NCI-H1417 treated with DMSO at 0.1 percent for 48 hours (cell line): ENCODE measurements at regions not wholly inside any gene's neighbourhood (a gene's known extent, or its start where the extent isn't known, plus 50 kb on each side); places are given as distances from the start of the nearest gene placed in this dataset.
A peak's percentile ranks its signal among the peaks of the same experiment; 100 is the strongest.
"Not testable (repeated sequence)": the region's sequence is repeated elsewhere in the genome, so short reads cannot be mapped to it uniquely, and the experiment has no call there.

Experiments used
- DNase-seq: peaks from one replicate; lab custom pipeline; 2025; lab: John Stamatoyannopoulos, UW

DNA sequence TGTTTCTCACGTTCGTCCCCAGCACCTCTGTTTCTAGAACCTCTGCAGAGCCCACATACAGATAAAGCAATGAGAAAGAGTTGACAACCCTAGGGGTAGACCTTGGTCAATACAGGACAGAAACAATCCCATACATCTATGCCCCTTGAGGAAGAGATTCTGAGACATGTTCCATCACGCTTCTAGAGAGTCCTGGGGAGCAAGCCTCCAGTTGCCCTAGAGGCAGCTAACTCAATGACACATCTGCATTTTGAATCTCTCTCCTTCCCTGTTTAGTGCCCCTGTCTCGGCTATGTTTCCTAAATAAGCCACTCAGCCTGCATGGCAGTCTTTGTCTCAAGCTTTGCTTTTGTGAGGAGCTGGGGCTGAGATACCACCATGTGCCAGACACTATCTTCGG lies 435.3 kb downstream of the CD83 start:
- no peak for DNase-seq

DNA sequence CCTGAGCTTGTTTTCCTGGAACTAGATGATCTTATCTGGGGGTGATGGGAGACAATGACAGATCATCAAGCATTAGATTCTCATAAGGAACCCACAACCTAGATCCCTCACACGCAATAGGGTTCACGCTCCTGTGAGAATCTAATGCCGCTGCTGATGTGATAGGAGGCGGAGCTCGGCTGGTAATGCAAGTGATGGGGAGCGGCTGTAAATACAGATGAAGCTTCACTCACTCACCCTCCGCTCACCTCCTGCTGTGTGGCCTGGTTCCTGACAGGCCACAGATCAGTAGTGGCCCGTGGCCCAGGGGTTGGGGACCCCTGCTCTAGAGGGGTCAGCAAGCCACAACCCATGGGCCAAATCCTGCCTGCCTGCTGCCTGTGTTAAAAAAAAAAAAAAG lies 435.9 kb downstream of the CD83 start:
- no peak for DNase-seq

DNA sequence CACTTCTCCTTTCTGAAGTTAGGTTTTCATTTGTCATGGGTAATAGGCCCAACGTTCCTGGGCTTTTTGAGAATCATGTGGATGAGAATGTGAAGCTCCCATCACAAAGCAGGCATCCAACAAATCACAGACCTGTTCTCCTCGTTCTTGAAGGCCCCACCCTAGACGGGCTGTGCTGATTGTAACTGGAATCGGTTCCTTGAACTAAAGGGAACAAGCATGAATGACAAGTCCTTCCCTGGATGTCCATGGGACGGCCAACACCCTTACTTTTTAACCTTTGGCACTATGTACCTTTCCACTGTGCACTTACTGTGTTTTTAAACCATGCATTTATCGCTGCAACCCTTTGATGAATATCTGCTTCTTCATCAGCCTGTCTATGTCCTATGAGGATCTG lies 438.2 kb downstream of the CD83 start:
- no peak for DNase-seq

DNA sequence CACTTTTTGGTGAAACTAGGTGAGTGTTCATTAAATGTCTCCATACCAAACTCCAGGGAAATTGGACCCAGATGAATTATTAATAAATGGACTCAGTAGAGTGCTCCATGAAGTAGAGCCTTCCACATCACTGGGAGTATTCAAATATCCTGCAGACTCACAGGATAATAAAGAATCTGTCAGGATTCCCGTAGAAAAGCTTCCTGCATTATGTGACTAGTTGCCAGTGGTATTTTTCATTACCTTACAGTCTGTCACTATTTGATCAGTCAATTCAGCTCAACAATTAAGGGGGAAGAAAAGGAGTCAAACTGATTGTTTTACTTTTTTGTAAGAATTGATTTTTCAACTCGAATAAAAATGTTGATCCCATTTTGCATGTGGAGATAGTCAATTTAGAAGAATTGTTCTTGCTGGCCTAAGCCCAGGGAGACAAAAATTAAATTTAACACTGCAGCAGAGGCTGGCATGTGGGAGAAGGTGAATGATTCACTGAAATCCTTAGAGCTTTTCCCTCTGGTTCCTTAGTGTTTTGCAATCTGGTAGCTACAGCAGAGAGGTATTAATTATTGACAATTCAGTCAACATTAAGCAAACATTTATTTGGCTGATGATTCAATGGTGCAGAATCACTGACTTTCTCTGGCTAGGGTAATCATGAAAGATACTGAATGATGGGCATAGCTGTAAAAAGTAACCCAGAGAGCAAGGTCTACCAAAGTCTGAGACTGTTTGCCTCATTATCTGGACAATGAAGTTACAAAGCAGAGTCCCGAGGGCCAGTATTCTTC lies 442.4 kb downstream of the CD83 start:
- DNase-seq: no peak

- not testable (repeated sequence) for DNase-seq
Measured at GRCh38 chr6:14561563-14561962, 444.0 kb downstream of the CD83 start.

DNA sequence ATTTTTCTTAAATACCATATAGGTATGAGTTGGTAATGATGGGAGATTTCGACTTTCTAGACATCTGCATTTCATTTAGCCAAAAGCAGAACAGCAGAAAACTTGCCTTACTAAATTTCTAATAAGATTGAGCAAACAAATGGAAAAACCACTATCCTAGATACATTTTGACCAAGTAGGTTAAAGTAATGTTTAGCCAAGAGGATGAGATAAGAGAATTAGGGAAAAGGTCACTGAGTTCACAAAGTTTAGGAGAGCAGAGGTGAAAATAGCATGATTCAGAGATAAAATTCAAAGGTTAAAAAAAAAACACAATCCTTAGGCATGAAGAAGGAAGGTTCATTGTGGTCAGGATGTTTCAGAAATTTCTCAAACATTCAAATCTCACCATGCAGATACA lies 450.3 kb downstream of the CD83 start:
- no peak for DNase-seq

GRCh38 chr6:14569394-14569793 lies 451.8 kb downstream of the CD83 start:
- no peak for DNase-seq

DNA sequence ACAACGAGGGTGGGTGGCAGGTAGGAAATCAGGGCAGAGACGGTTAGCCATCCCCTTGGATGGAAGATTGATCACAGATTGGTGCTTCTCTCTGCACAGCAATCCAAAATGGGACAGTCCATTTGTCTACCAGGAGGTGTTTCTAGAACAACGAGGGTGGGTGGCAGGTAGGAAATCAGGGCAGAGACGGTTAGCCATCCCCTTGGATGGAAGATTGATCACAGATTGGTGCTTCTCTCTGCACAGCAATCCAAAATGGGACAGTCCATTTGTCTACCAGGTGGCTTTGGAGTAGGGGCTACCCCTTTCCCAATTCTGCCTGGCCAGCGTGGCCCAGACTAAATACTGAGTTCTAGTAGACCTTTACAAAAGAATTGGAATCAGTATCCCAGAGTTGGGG lies 452.3 kb downstream of the CD83 start:
- DNase-seq: not testable (repeated sequence)

DNA sequence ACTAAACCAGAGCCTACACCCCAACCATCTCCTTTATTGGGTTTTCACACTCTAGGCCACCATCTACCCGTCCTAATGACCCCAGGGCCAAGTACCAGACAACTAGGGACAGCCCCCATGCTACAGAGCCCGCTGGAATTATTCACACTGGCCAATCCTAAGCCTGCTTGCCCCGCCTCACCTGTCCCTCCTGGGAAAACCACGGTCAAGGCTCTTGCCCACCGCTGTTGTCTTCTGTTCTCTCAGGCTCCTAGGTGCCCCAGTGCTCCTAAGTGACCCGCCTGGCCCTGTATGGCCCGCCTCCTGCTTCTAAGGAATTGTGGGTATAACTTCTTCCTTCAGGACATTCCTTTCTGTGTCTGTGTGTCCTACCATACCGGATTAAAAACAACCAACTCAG lies 453.4 kb downstream of the CD83 start:
- no peak for DNase-seq

DNA sequence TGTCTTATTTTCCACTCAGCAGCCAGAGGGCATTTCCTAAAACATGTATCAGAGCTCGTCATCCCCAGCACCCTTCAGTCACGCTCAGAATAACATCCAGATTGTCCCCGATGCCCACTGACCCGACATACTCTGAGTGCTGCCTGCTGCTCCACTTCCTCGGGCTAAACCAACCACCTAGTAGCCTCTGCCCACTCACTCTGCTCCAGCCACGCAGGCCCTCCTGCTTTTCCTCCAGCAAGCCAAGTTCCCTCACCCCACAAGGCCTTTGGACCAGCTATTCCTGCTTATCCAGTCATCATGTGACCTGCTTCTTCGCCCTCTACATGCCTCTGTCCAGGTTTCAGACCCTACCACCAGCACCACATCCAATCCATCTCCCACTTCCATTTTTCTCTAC lies 454.2 kb downstream of the CD83 start:
- DNase-seq: no peak

- peak; percentile 24 for DNase-seq
Measured at GRCh38 chr6:14573267-14573666, 455.7 kb downstream of the CD83 start.

DNA sequence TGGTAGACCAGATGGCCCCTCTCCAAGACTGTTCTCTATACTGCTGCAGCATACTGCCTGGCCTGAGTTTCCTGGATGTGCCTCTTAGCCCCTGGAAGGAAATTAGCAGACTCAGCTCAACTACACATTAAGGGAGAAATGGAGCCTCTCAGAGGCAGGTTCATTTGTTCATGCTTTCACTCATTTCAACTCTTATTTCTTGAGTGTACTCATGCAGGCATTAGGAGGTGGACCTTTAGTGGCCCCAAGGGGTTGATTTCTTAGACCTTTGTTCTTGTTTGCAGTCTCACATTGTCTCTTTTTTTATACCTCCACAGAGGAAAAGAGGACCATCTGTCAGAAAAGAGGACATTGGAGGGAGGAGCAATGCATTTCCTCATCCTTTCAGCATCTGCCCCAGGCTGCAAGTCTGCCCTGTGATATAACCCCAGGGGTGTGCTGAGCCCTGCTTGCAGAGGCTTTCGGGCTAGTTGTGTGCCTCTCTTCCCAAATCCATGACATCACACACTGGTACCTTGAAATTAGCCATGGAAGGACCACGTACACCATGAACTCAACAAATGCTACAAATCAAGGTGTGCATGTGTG lies 456.2 kb downstream of the CD83 start:
- no peak for DNase-seq

GRCh38 chr6:14575961-14576360 lies 458.4 kb downstream of the CD83 start:
- DNase-seq: no peak

DNA sequence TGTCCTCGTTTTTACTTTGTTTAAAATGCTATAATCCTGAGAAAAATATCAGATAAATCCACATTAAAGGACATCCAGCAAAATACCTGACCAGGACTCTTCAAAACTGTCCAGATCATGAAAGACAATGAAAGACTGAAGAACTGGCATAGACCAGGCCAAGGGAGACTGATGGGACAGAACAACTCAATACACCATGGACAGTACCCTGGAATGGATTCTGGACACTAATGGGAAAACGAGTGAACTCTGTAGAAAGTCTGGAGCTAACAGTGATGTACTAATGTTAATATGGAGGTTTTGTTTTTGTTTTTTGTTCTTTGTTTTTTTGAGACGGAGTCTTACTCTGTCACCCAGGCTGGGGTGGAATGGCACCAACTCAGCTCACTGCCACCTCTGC lies 461.4 kb downstream of the CD83 start:
- no peak for DNase-seq

GRCh38 chr6:14582749-14583148 lies 465.2 kb downstream of the CD83 start:
- no peak for DNase-seq

DNA sequence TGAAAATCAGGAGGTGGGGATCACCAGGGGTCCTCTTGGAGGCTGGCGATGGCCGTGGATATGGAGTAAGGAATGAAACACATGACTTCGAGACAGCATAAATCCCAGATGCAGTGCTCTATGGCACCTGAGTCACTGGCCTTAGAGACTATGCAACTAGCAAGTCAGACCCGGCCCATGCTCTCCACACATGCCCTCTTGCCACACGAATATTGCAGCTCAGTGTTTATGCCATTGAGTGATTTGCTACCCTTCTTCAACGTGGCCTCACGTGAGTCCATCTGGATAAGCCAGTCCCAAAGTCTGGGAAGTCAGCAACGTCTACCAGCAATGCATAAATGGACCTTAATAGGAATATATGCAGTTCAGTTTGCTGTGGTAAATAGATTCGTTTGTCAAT lies 466.3 kb downstream of the CD83 start:
- DNase-seq: no peak

- no peak for DNase-seq
Measured at GRCh38 chr6:14584450-14584849, 466.9 kb downstream of the CD83 start.

DNA sequence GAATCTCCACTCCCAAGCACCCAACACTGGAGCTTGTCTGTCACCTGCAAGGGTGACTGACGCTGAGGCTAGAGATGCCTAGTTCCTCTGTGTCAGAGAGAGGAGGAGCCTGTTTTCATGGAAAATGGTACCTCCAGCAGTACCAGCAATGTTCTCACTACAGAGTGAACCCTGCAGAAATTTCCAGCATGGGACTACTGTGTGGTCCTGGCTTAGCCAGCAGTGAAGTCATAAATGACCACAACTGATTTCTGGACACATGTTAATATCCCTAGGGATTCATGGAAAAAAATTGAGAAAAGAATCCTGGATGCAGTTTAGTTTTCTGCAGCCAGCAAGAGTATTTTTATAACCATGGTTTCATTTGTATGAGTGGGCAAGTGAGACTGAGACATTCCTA lies 468.1 kb downstream of the CD83 start:
- DNase-seq: no peak

GRCh38 chr6:14589175-14589574 lies 471.6 kb downstream of the CD83 start:
- no peak for DNase-seq

GRCh38 chr6:14590586-14590985 lies 473.0 kb downstream of the CD83 start:
- no peak for DNase-seq

DNA sequence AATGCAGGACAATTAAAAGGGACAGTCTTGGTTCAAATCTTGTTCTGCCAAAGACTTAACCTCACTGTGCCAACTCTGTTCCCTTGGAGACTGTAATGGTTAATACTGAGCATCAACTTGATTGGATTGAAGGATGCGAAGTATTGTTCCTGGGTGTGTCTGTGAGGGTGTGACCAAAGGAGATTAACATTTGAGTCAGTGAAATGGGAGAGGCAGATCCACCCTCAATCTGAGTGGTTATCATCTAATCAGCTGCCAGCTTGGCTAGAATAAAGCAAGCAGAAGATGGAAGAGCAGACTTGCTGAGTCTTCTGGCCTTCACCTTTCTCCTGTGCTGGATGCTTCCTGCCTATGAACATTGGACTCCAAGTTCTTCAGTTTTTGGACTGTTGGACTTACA lies 474.4 kb downstream of the CD83 start:
- no peak for DNase-seq

DNA sequence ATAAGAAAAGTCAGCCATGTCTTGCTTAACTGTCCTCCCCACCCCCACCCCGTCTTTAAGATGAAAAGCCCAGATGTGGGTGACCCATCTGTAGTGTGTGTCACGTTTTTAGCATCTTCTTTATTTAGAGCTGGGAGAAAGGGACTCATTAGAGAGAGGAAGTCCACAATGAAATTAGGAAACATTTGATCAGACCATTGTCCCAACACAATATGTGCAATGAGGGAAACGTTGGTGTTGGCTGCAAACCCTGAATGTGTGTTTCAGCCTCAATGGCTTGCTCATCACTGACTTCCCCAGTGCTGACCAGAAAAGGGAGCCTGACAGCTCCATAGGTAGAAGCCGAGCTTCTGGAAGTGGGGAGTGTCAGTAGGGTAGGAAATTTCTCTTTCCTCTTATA lies 475.7 kb downstream of the CD83 start:
- no peak for DNase-seq

DNA sequence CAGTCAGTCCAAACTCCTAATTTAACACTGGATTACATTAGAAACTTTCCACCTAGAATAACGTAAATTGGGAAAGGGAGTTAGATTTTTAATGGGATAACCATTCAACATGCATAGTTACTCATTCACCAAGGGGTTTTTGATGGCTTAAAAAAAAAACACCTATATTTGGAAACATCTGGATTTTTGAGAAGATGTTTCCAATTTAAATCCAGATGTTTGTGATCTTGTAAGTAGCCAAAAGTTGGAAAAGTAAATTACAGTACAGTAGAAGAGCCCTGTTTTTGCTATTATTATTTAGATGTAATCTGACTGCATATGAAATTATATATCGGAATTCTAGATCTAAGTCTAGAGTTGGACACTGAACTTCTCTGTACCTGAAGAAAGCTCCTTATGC lies 478.2 kb downstream of the CD83 start:
- DNase-seq: no peak

DNA sequence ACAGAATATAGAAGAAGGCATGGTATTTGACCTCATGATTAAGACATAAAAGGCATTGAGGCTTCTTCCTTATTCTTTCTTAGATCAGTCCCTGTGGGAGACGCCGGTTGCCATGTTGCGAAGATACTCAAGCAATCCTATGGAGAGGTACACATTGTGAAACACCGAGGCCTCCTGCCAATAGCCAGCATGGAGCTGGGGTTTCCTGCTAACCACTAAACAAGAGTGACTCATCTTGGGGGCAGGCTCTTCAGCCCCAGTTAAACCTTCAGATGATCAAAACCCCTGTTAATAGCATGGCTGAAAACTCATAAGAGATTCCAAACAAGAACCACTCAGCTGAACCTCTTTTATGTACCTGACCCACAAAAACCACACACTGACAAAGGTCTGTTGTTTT lies 478.8 kb downstream of the CD83 start:
- DNase-seq: no peak
